ENCODE measurements at regions not wholly inside any gene's neighbourhood (a gene's known extent, or its start where the extent isn't known, plus 50 kb on each side); places are given as distances from the start of the nearest gene placed in this dataset.

DNA sequence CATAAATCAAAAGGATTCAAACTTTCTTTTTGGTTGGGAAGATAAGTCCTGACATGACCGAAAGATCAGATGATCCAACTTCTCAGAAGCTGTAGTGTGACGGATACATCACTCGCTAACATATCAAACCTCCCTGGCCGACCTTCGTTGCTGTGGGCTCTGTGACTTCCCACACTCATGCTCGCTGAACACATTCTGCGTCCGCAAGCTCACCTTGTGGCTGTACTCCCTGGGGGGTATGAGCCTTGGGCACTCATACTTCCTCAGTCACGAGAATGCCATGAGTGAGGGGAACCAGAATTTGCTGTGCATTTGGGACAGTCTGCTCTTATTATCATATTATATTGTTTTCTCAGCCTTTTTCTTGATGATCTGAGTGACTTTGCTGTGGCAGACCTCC lies 105.4 kb downstream of the RWDD3 start:
- H3K27ac ChIP-seq: no peak overlapping the region
- TF ChIP-seq, protein P1, sequence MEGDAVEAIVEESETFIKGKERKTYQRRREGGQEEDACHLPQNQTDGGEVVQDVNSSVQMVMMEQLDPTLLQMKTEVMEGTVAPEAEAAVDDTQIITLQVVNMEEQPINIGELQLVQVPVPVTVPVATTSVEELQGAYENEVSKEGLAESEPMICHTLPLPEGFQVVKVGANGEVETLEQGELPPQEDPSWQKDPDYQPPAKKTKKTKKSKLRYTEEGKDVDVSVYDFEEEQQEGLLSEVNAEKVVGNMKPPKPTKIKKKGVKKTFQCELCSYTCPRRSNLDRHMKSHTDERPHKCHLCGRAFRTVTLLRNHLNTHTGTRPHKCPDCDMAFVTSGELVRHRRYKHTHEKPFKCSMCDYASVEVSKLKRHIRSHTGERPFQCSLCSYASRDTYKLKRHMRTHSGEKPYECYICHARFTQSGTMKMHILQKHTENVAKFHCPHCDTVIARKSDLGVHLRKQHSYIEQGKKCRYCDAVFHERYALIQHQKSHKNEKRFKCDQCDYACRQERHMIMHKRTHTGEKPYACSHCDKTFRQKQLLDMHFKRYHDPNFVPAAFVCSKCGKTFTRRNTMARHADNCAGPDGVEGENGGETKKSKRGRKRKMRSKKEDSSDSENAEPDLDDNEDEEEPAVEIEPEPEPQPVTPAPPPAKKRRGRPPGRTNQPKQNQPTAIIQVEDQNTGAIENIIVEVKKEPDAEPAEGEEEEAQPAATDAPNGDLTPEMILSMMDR (IDR thresholded peaks at IDR 0.05): no peak
- no peak for TF ChIP-seq ZFX (IDR thresholded peaks at IDR 0.05; ENCODE audit: borderline replicate concordance)

DNA sequence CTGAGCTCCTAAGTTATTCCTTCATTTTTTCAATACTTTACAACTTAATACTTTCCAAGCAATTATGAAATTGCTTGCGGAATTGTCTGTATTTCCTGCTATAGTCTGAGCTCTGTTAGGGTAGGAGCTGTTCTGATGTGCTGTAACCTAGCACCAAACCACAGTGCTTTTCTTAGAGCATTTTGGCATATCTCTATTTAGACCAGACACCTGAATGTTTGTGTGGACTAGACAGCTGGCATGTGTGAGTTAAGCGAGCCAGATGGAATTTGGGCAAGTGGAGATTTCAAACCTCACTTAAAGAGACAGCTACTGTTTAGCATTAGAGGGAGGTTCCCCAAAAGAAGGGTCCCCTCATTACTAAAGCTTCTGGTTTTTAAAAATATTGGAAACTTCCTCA lies 106.1 kb downstream of the RWDD3 start:
- TF ChIP-seq, protein P1 (IDR thresholded peaks at IDR 0.05): no peak
- TF ChIP-seq ZFX (IDR thresholded peaks at IDR 0.05; ENCODE audit: borderline replicate concordance): no peak
- H3K27ac ChIP-seq: no peak overlapping the region

DNA sequence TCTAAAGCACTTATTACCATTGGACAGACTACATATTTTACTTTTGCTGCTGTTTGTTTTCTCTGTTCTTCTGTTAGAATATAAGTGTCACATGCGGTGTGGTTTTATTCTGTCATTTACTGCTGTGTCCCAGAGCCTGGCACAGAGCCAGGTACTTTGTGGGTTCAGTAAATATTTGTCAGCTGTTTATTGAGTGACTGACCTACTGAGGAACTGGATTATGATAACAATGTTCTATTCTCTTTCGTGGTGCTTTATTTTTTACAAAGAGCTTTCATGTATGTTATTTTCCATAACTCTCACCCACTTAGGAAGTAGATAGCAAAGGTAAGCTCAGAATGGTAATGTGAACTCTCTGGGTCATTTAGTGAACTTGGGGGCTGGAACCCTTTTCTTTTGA lies 118.8 kb downstream of the RWDD3 start:
- TF ChIP-seq, protein P1 (IDR thresholded peaks at IDR 0.05): no peak
- TF ChIP-seq ZFX (IDR thresholded peaks at IDR 0.05; ENCODE audit: borderline replicate concordance): no peak
- H3K27ac ChIP-seq: no peak overlapping the region

DNA sequence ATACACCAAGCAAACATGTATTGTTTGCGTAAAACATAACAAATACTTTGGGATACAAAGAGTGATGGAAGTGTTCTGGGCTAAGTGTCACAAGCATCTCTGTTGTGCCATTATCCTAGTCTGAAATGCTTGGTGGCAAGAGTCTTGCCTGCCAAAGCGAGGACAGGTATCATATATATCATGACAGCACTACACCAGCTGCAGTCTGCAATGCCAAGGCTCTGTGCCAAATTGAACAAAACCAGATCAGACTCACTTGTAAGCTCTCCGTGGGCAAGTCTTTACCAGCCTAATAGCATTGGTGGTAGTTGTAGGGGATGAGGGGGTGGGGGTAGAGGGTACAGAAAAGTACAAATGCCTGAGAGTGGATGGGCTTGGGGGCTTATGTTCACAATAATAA lies 119.2 kb downstream of the RWDD3 start:
- no peak overlapping the region for H3K27ac ChIP-seq
- TF ChIP-seq, protein P1 (IDR thresholded peaks at IDR 0.05): no peak
- no peak for TF ChIP-seq ZFX (IDR thresholded peaks at IDR 0.05; ENCODE audit: borderline replicate concordance)

DNA sequence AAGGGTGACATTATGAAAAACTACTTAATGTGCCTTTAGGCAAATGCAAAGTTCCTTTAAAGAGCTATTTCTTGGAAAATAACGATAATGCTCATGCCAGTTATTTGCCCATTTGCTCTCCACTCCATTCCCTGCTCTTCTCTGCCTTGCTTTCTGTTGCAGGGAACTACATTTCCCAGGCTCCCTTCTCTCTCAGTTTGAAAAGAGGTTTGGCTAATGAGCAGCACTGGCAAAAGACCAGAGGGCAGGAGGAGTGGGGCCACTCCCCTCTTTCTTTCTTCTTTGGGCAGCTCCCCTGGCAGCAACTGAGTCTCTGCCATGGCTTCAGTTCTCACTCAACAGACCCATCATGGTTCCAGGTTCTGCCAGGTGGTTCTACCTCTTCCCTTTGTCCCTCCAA lies 130.5 kb downstream of the RWDD3 start:
- H3K27ac ChIP-seq: no peak overlapping the region
- TF ChIP-seq ZFX (IDR thresholded peaks at IDR 0.05; ENCODE audit: borderline replicate concordance): no peak
- TF ChIP-seq, protein P1 (IDR thresholded peaks at IDR 0.05): no peak

DNA sequence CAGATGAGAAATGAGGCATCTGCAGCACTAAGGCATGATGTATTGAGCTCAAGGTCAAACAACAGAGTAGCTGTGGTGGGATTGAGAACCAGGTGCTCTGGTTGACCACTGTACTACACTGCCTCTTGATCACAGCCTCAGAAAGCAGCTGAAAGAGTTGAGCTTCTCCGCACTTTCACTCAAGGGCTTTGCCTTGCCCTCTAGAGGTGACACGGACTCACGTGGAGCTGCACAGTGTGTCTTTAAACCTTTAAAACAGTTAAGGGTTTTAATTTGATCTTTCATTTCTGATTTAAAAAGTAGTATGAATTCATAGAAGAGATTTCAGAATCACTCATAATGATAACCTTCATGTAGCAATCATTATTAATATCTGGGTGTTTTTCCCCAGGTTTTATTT lies 132.5 kb downstream of the RWDD3 start:
- H3K27ac ChIP-seq: no peak overlapping the region
- no peak for TF ChIP-seq ZFX (IDR thresholded peaks at IDR 0.05; ENCODE audit: borderline replicate concordance)
- TF ChIP-seq, protein P1 (IDR thresholded peaks at IDR 0.05): no peak

DNA sequence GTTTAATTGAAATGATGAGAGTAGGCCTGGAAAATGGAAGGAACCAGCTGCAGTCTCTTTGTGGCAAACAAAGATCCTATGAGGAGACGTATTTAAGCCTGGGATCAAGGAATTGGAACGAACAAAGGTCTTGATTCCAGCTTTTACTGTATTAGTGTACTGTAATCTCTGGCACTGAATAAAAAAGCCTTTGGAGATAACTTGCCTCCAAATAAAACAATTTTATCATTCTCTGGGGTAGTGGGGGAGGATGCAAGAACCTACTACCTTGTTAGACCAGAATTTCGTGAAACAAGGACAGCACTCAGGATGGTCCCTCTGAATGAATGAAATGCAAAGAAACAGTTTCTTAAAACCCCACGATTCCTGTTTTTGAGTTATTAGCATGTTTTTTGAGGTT lies 134.2 kb downstream of the RWDD3 start:
- H3K27ac ChIP-seq: no peak overlapping the region

More for the DNA sequence above, 134.2 kb downstream of the RWDD3 start:
- no peak for TF ChIP-seq ZFX (IDR thresholded peaks at IDR 0.05; ENCODE audit: borderline replicate concordance)
- TF ChIP-seq, protein P1 (IDR thresholded peaks at IDR 0.05): no peak
